ENCODE measurements at regions not wholly inside any gene's neighbourhood (a gene's known extent, or its start where the extent isn't known, plus 50 kb on each side); places are given as distances from the start of the nearest gene placed in this dataset.

GRCh38 chr17:34116306-34116705 lies 138.8 kb upstream of the CCL2 start:
- H3K4me3 ChIP-seq: no peak overlapping the region
- H3K9ac ChIP-seq (ENCODE audit: insufficient read depth in 1 of 2, low read length in 2 of 2): no peak overlapping the region
- no peak for TF ChIP-seq CTCF (IDR thresholded peaks at IDR 0.05; ENCODE audit: control extremely low read depth, extremely low read depth)
- DNase-seq (no peak), ATAC-seq (ENCODE audit: insufficient read depth, low FRiP score) (no peak)
- H3K4me1 ChIP-seq (ENCODE audit: control insufficient read depth in 5 of 5, insufficient read depth in 5 of 5, low read length in 5 of 5): peaks cover 0 to 2% (median 0%) of the 10 kb centered on the region in 5 donors
- no peak overlapping the region for H3K27ac ChIP-seq (ENCODE audit: low read depth in 1 of 2, low read length in 1 of 2)
- peaks cover 0 to 4% (median 0%) of the 10 kb centered on the region in 4 donors for H3K9me3 ChIP-seq (ENCODE audit: control insufficient read depth in 4 of 4, insufficient read depth in 3 of 4, low read length in 3 of 4)
- H3K36me3 ChIP-seq (ENCODE audit: control insufficient read depth in 4 of 4, insufficient read depth in 4 of 4, low read length in 4 of 4): no peaks in the 10 kb centered on the region
- peaks cover 0 to 3% (median 0%) of the 10 kb centered on the region in 3 donors for H3K27me3 ChIP-seq (ENCODE audit: control insufficient read depth in 3 of 3, insufficient read depth in 3 of 3, low read length in 2 of 3)

DNA sequence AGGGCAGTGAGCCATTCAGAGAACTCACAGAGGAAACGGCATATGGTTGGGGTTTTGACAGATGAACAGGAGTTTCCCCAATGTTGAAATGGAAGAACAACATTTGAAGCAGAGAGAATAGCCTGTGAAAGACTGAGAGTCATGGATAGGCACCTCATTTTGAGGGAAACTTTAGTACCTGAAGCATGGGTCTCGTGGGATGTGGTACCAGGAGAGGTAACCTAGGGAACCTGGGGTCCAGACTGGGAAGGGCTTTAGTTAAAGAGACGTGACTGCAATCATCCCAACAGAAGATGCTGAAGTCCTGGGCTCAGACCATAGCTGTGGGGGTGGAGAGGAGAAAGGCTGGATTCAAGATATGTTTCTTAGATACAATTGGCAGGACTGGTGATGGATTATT lies 137.8 kb upstream of the CCL2 start:
- WGBS, 2 donors: 55 to 57% methylated on average over 3 of the region's 3 CpGs

GRCh38 chr17:34117811-34118210 lies 137.3 kb upstream of the CCL2 start:
- H3K9ac ChIP-seq (ENCODE audit: insufficient read depth in 1 of 2, low read length in 2 of 2): no peak overlapping the region
- 83 to 87% methylated on average over 1 of the region's 1 CpG for WGBS, 2 donors
- no peak for ATAC-seq (ENCODE audit: insufficient read depth, low FRiP score)

More for the DNA sequence above, 137.8 kb upstream of the CCL2 start:
- Histone ChIP-seq H3K27me3 (ENCODE audit: control insufficient read depth in 3 of 3, insufficient read depth in 3 of 3, low read length in 2 of 3) (peaks cover 0 to 5% (median 0%) of the 10 kb centered on the region in 3 donors), H3K9ac (ENCODE audit: insufficient read depth in 1 of 2, low read length in 2 of 2) (no peak overlapping the region), H3K4me3 (no peak overlapping the region), H3K9me3 (ENCODE audit: control insufficient read depth in 4 of 4, insufficient read depth in 3 of 4, low read length in 3 of 4) (peaks cover 0 to 4% (median 0%) of the 10 kb centered on the region in 4 donors), H3K36me3 (ENCODE audit: control insufficient read depth in 4 of 4, insufficient read depth in 4 of 4, low read length in 4 of 4) (no peaks in the 10 kb centered on the region), H3K4me1 (ENCODE audit: control insufficient read depth in 5 of 5, insufficient read depth in 5 of 5, low read length in 5 of 5) (peaks cover 0 to 2% (median 0%) of the 10 kb centered on the region in 5 donors), H3K27ac (ENCODE audit: low read depth in 1 of 2, low read length in 1 of 2) (no peak overlapping the region)
- DNase-seq (no peak), ATAC-seq (ENCODE audit: insufficient read depth, low FRiP score) (no peak)
- TF ChIP-seq CTCF (IDR thresholded peaks at IDR 0.05; ENCODE audit: control extremely low read depth, extremely low read depth): no peak

More at GRCh38 chr17:34117811-34118210, 137.3 kb upstream of the CCL2 start:
- no peak overlapping the region for H3K4me3 ChIP-seq
- peaks cover 0 to 4% (median 0%) of the 10 kb centered on the region in 4 donors for H3K9me3 ChIP-seq (ENCODE audit: control insufficient read depth in 4 of 4, insufficient read depth in 3 of 4, low read length in 3 of 4)
- H3K27me3 ChIP-seq (ENCODE audit: control insufficient read depth in 3 of 3, insufficient read depth in 3 of 3, low read length in 2 of 3): peaks cover 0 to 3% (median 0%) of the 10 kb centered on the region in 3 donors
- H3K27ac ChIP-seq (ENCODE audit: low read depth in 1 of 2, low read length in 1 of 2): no peak overlapping the region
- H3K4me1 ChIP-seq (ENCODE audit: control insufficient read depth in 5 of 5, insufficient read depth in 5 of 5, low read length in 5 of 5): peaks cover 0 to 2% (median 0%) of the 10 kb centered on the region in 5 donors
- no peaks in the 10 kb centered on the region for H3K36me3 ChIP-seq (ENCODE audit: control insufficient read depth in 4 of 4, insufficient read depth in 4 of 4, low read length in 4 of 4)
- DNase-seq: no peak
- TF ChIP-seq CTCF (IDR thresholded peaks at IDR 0.05; ENCODE audit: control extremely low read depth, extremely low read depth): no peak

Measured in lung (tissue), 11 donors.